K562 (cell line): ENCODE measurements at regions not wholly inside any gene's neighbourhood (a gene's known extent, or its start where the extent isn't known, plus 50 kb on each side); places are given as distances from the start of the nearest gene placed in this dataset.
A peak's percentile ranks its signal among the peaks of the same experiment; 100 is the strongest.

Source experiments
- ATAC-seq: fragments of 200-7000 bp; cut with Tn5 transposase; 3 replicates; pipeline ENCODE4 v1.9.1; 2020; ENCODE audit warnings: moderate library complexity
- BruUV-seq: library from RNA; stranded (reverse); fragments of 400-500 nt; replicated peaks from 2 replicates; lab custom pipeline; 2021; lab: Mats Ljungman, UMichigan
- CTCF ChIA-PET: fragments of 300-600 bp; formaldehyde crosslinking; extraction: SDS; loops from one replicate; lab custom pipeline; 2021; ENCODE audit warnings: low intra/inter-chr PET ratio; lab: Yijun Ruan, JAX
- POLR2A ChIA-PET: fragments of 300-600, 350-650 bp; sonication (Branson Sonifier 250); formaldehyde crosslinking; extraction: SDS; loops from one replicate; lab custom pipeline; 2021; ENCODE audit warnings: antibody characterized with exemption, inconsistent platforms; lab: Yijun Ruan, JAX
- DNase-seq, 4 experiments: peaks; one replicate each; pipeline versions ENCODE4 v3.0.0 to v3.0.0-alpha.2; 2011 to 2018; ENCODE audit warnings: low spot score in 3 of 4, mixed read lengths in 3 of 4; ENCODE audit errors: extremely low read depth in 1 of 4
- FAIRE-seq: peaks from 2 replicates; lab custom pipeline; 2011; peaks lifted over from hg19 to GRCh38; lab: Jason Lieb, UNC
- H2AFZ ChIP-seq: 2 replicates; pipeline ENCODE4 v1.6.0; 2011; ENCODE audit warnings: low read depth, low read length, control low read depth, inconsistent platforms
- H3K27ac ChIP-seq: fragments of 200-600 bp; 3 replicates; pipeline ENCODE4 v1.8.0; 2011; ENCODE audit warnings: low read depth, mild to moderate bottlenecking, control low read depth, inconsistent platforms, low read length, moderate library complexity, mixed read lengths; ENCODE audit errors: extremely low read depth
- H3K27me3 ChIP-seq, 2 experiments: fragments of 300-600 bp in 1 of 2; 2 replicates in 1 of 2; 3 replicates in 1 of 2; pipeline versions ENCODE4 v1.6.0 to v1.8.0; 2011; ENCODE audit warnings: inconsistent platforms in 2 of 2, low read length in 2 of 2, mild to moderate bottlenecking in 1 of 2, mixed read lengths in 1 of 2, moderate library complexity in 1 of 2; ENCODE audit not compliant: control insufficient read depth in 2 of 2, insufficient read depth in 2 of 2
- H3K36me3 ChIP-seq: fragments of 300-600 bp; 3 replicates; pipeline ENCODE4 v1.8.0; 2011; ENCODE audit warnings: mild to moderate bottlenecking, low read length, inconsistent platforms; ENCODE audit not compliant: control insufficient read depth, insufficient read depth
- H3K4me1 ChIP-seq, 2 experiments: fragments of 200-600 bp in 1 of 2; replicated peaks in 1 of 2; 2 replicates in 1 of 2; 3 replicates in 1 of 2; pipeline versions ENCODE4 v1.5.1 to v1.8.0; 2011; ENCODE audit warnings: inconsistent platforms in 2 of 2, low read length in 2 of 2, mild to moderate bottlenecking in 1 of 2, mixed read lengths in 1 of 2, moderate library complexity in 1 of 2; ENCODE audit not compliant: control insufficient read depth in 2 of 2, insufficient read depth in 2 of 2
- H3K4me2 ChIP-seq: 2 replicates; pipeline ENCODE4 v1.6.1; 2011; ENCODE audit warnings: low read length, control low read depth, inconsistent platforms, mixed read lengths; ENCODE audit not compliant: insufficient read depth
- H3K4me3 ChIP-seq: fragments of 200-600 bp; sonication (generic), shearing (Covaris generic); 2 replicates; pipeline ENCODE4 v1.5.1; 2016; ENCODE audit warnings: control low read depth, inconsistent platforms
- H3K79me2 ChIP-seq: fragments of 200-600 bp; 3 replicates; pipeline ENCODE4 v1.8.0; 2011; ENCODE audit warnings: low read length, inconsistent platforms; ENCODE audit not compliant: control insufficient read depth, insufficient read depth
- H3K9ac ChIP-seq, 2 experiments: 2 replicates each; pipeline versions ENCODE4 v1.6.0 to v1.6.1; 2011; ENCODE audit warnings: low read depth in 2 of 2, low read length in 2 of 2, control low read depth in 1 of 2, inconsistent platforms in 1 of 2, mild to moderate bottlenecking in 1 of 2, mixed read lengths in 1 of 2; ENCODE audit not compliant: insufficient read depth in 1 of 2
- H3K9me1 ChIP-seq: one replicate; pipeline ENCODE4 v1.6.0; 2011; ENCODE audit warnings: inconsistent platforms, mild to moderate bottlenecking, low read length, moderate library complexity; ENCODE audit not compliant: control insufficient read depth, insufficient read depth
- H3K9me3 ChIP-seq: replicated peaks from 2 replicates; pipeline ENCODE4 v1.5.1; 2011; ENCODE audit warnings: low read depth, low read length, inconsistent platforms; ENCODE audit not compliant: control insufficient read depth, insufficient read depth
- H4K20me1 ChIP-seq: replicated peaks from 2 replicates; pipeline ENCODE4 v1.6.1; 2011; ENCODE audit warnings: low read length, inconsistent platforms, mixed read lengths; ENCODE audit not compliant: control insufficient read depth, insufficient read depth
- BRD4 ChIP-seq: fragments of 200-600 bp; sonication (generic); IDR thresholded peaks from 2 replicates; pipeline ENCODE4 v1.6.1; 2017; ENCODE audit warnings: inconsistent platforms
- CBX5 ChIP-seq: IDR thresholded peaks from 2 replicates; pipeline ENCODE4 v1.6.1; 2014; ENCODE audit warnings: low read depth, borderline replicate concordance
- CBX8 ChIP-seq: fragments of 200-600 bp; sonication (generic); IDR thresholded peaks from 2 replicates; pipeline ENCODE4 v1.6.1; 2012; ENCODE audit warnings: borderline replicate concordance, mixed run types, low read depth, mild to moderate bottlenecking, moderate library complexity, mixed read lengths, low read length, control low read depth, inconsistent platforms; ENCODE audit not compliant: poor library complexity, severe bottlenecking; ENCODE audit errors: extremely low read depth
- HDAC6 ChIP-seq: IDR thresholded peaks from 2 replicates; pipeline ENCODE4 v1.6.1; 2012; ENCODE audit warnings: low read depth, mild to moderate bottlenecking, control low read depth, inconsistent platforms, low read length, moderate library complexity
- HNRNPH1 ChIP-seq: fragments of 200-400 bp; formaldehyde crosslinking; optimal IDR thresholded peaks from 2 replicates; pipeline ENCODE3; 2017; ENCODE audit warnings: low read depth, mild to moderate bottlenecking, low read length, moderate library complexity
- ILF3 ChIP-seq: fragments of 450-650 bp; IDR thresholded peaks from 2 replicates; pipeline ENCODE4 v1.6.1; 2018; ENCODE audit warnings: antibody characterized with exemption, mild to moderate bottlenecking, moderate library complexity, borderline replicate concordance
- JUND ChIP-seq, 2 experiments: IDR thresholded peaks; 2 replicates in 1 of 2; 3 replicates in 1 of 2; pipeline ENCODE4 v1.6.1; 2011; ENCODE audit warnings: borderline replicate concordance in 2 of 2, low read depth in 2 of 2, low read length in 2 of 2, improper control_type of control experiment in 1 of 2, missing biosample characterization in 1 of 2, missing genetic modification characterization in 1 of 2, missing genetic modification reagents in 1 of 2
- NCOA1 ChIP-seq: fragments of 450-650 bp; IDR thresholded peaks from 2 replicates; pipeline ENCODE4 v1.6.1; 2016; ENCODE audit warnings: low read depth
- POLR2G ChIP-seq: fragments of 200-400 bp; formaldehyde crosslinking; IDR thresholded peaks from 2 replicates; pipeline ENCODE4 v1.6.1; 2017; ENCODE audit warnings: low read depth, mild to moderate bottlenecking, antibody characterized with exemption, low read length, moderate library complexity
- SOX6 ChIP-seq: fragments of 450-650 bp; IDR thresholded peaks from 2 replicates; pipeline ENCODE4 v1.6.1; 2014; ENCODE audit warnings: mild to moderate bottlenecking
- TEAD2 ChIP-seq: fragments of 450-650 bp; IDR thresholded peaks from 2 replicates; pipeline ENCODE4 v1.6.1; 2016; ENCODE audit warnings: missing genetic modification characterization, control low read depth, missing compliant biosample characterization
- TFAM ChIP-seq: fragments of 250-450 bp; sonication (Bioruptor Pico); conservative IDR thresholded peaks from 2 replicates; pipeline ENCODE4 v1.5.0; 2021; ENCODE audit warnings: mild to moderate bottlenecking, moderate library complexity
- XRCC4 ChIP-seq: IDR thresholded peaks from one replicate; pipeline ENCODE4 v1.6.1; 2011; ENCODE audit not compliant: insufficient read depth, insufficient read length; ENCODE audit errors: extremely low read depth
- YBX1 ChIP-seq: fragments of 450-650 bp; IDR thresholded peaks from 2 replicates; pipeline ENCODE4 v1.7.1; 2016; ENCODE audit warnings: mild to moderate bottlenecking
- ZNF561 ChIP-seq: fragments of 450-650 bp; formaldehyde crosslinking; conservative IDR thresholded peaks from 2 replicates; pipeline ENCODE4 v1.4.0; 2020; ENCODE audit warnings: mild to moderate bottlenecking, moderate library complexity
- WGBS: fragments of 100-300 bp; shearing (Covaris generic); methylation state at CpG from one replicate; pipeline ENCODE4 v1.1.6; 2016; ENCODE audit warnings: low coverage, mixed read lengths; ENCODE audit not compliant: insufficient coverage; ENCODE audit errors: missing lambda C conversion rate; 5-methylcytosine and 5-hydroxymethylcytosine counted together
- in situ Hi-C: fragments of 300-500 bp; cut with MboI; formaldehyde crosslinking; loops from 4 replicates; pipeline ENCODE4 v1.15.0; 2018; ENCODE audit warnings: inconsistent platforms, mixed read lengths
- intact Hi-C: fragments of 100-400 bp; cut with micrococcal nuclease; formaldehyde crosslinking; loops from 2 replicates; pipeline ENCODE4 v1.14.2; 2022
- TF ChIP-seq, protein P1 (sequence below): fragments of 250-450 bp; sonication (Bioruptor Pico); IDR thresholded peaks from 2 replicates; pipeline ENCODE4 v1.5.0; 2021

DNA sequence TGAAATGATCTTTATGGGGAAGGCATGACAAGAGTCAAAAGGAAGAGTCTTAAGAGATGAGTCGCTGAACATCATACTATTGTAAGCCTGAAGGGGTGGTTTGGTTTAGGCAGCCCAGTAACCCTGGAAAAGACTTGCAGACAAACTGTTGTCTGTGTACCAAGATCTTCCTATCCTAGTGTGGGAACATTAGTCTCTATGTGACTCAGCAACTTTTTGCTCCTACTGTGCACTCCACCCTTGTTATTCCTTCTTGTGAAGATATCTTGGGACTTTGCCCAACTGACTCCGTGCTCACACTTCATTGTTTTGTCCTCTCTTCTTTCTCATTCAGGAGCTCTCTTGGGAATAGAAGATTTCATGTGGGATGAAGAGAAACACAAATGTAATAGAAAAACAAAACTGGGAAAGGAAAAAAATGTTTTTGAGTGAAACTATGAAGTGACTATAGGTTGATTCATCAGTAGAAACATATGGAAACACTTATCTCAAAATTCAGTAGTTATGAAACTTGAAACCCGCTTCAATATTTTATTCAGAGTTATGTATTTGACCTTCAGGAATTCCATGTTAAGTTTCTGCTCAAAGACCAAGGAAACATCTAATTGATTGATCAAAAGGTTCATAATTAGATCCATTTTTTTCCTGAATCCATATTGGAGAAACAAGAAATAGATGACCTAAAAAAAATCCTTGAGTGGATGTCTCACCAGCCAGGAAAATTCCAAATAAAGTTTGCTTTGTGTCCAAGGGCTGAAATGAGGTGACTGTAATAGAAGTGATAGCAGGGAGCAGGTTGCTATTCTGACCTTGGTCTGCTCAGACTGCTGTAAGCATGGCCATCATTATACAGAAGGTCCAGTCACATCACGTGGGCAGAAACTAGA lies 67.2 kb downstream of the BTG1 start:
- POLR2A ChIA-PET: interaction anchor here (0.5 to 2.0 kb wide), 4 partner anchors 10 to 67 kb away, joined by 3 to 9 read pairs (median 4); partner anchors contain the start of gene BTG1
- Histone ChIP-seq H3K27me3 (no peaks in the 10 kb centered on the region), H4K20me1 (no peaks in the 10 kb centered on the region), H3K9ac (peak overlapping the region in 1 of 2 experiments; percentile 26; a peak in 2 of 4 replicates), H3K4me1 (peaks cover 0 to 49% of the 10 kb centered on the region in 2 experiments; a peak in 3 of 5 replicates), H3K9me1 (no peaks in the 10 kb centered on the region), H3K36me3 (no peaks in the 10 kb centered on the region), H3K4me3 (no peak overlapping the region), H3K4me2 (peak overlapping the region; percentile 50), H2AFZ (peak overlapping the region; percentile 71), H3K27ac (peak overlapping the region; percentile 61), H3K79me2 (no peaks in the 10 kb centered on the region), H3K9me3 (no peaks in the 10 kb centered on the region)
- DNase-seq: peak; percentile 54 to 83 (median 60)
- peak; percentile 89 for ATAC-seq
- in situ Hi-C loops: no loop called here
- intact Hi-C loops: loop anchor here (5.0 kb wide), 1 partner anchor 64 kb away; no protein-coding TSS in a partner anchor
- CTCF ChIA-PET: no interaction called here
- BruUV-seq: no TSS peak
- peak; percentile 88 for FAIRE-seq
- WGBS: 19% methylated on average over 4 of the region's 4 CpGs
- TF ChIP-seq BRD4 (no peak), CBX8 (no peak), JUND (IDR thresholded peaks at IDR 0.05; ENCODE audit: borderline replicate concordance, low read depth, low read length) (peak; percentile 64), JUND (tag; IDR thresholded peaks at IDR 0.05; ENCODE audit: borderline replicate concordance, low read depth, low read length) (peak; percentile 52; the same call in 2 of the 3 replicates), NCOA1 (no peak), TEAD2 (no peak), ZNF561 (CRISPR knock-in tag) (no peak), XRCC4 (no peak), HNRNPH1 (no peak), YBX1 (no peak), POLR2G (no peak), HDAC6 (no peak), SOX6 (peak; percentile 73), CBX5 (no peak), TFAM (CRISPR knock-in tag) (no peak), ILF3 (no peak)
- TF ChIP-seq, protein P1, sequence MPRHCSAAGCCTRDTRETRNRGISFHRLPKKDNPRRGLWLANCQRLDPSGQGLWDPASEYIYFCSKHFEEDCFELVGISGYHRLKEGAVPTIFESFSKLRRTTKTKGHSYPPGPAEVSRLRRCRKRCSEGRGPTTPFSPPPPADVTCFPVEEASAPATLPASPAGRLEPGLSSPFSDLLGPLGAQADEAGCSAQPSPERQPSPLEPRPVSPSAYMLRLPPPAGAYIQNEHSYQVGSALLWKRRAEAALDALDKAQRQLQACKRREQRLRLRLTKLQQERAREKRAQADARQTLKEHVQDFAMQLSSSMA (CRISPR knock-in tag): no peak
